HEK293 (cell line): ENCODE measurements at regions not wholly inside any gene's neighbourhood (a gene's known extent, or its start where the extent isn't known, plus 50 kb on each side); places are given as distances from the start of the nearest gene placed in this dataset.

Experiments used
- ZNF24 ChIP-seq: fragments of 450-650 bp; formaldehyde crosslinking; IDR thresholded peaks from 2 replicates; pipeline ENCODE4 v1.5.1; 2016; ENCODE audit warnings: missing biosample characterization, missing genetic modification characterization
- ZNF274 ChIP-seq, 2 experiments: fragments of 200-500 bp in 1 of 2; fragments of 450-650 bp in 1 of 2; sonication (Bioruptor generic) in 1 of 2; formaldehyde crosslinking in 1 of 2; IDR thresholded peaks; 2 replicates each; pipeline versions ENCODE4 v1.5.1 to v1.6.1; 2014 to 2016; ENCODE audit warnings: borderline replicate concordance in 1 of 2, inconsistent platforms in 1 of 2, low read length in 1 of 2, missing biosample characterization in 1 of 2, missing genetic modification characterization in 1 of 2
- ZNF624 ChIP-seq: fragments of 450-650 bp; formaldehyde crosslinking; IDR thresholded peaks from 2 replicates; pipeline ENCODE4 v1.5.1; 2017; ENCODE audit warnings: missing biosample characterization, missing genetic modification characterization
- TF ChIP-seq, protein P1 (sequence below): fragments of 450-650 bp; formaldehyde crosslinking; IDR thresholded peaks from 2 replicates; pipeline ENCODE4 v1.5.1; 2016; ENCODE audit warnings: missing biosample characterization, missing genetic modification characterization
- TF ChIP-seq, protein P2 (sequence below): fragments of 450-650 bp; formaldehyde crosslinking; IDR thresholded peaks from 2 replicates; pipeline ENCODE4 v1.5.1; 2016; ENCODE audit warnings: missing biosample characterization, missing genetic modification characterization
- TF ChIP-seq, protein P3 (sequence below): IDR thresholded peaks from 2 replicates; pipeline ENCODE4 v1.6.1; 2011; ENCODE audit warnings: mild to moderate bottlenecking, low read depth, low read length, borderline replicate concordance

DNA sequence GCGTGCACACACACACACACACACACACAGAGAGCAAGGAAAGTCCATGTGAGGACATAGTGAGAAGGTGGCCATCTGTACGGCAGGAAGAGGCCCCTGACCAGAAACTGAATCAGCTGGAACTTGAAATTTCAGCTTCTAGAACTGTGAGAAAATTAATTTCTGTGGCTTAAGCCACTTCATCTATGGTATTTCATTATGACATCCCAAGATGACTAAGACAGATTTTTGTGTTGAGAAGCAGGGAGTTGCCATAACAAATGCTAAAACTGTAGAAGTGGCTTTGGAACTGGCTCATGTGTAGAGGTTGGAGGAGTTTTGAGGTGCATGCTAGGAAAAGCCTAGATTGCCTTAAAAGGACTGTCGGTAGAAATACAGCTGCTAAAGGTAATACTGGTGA is 63.4 kb upstream of the ZBTB7C start:
- TF ChIP-seq, protein P1, sequence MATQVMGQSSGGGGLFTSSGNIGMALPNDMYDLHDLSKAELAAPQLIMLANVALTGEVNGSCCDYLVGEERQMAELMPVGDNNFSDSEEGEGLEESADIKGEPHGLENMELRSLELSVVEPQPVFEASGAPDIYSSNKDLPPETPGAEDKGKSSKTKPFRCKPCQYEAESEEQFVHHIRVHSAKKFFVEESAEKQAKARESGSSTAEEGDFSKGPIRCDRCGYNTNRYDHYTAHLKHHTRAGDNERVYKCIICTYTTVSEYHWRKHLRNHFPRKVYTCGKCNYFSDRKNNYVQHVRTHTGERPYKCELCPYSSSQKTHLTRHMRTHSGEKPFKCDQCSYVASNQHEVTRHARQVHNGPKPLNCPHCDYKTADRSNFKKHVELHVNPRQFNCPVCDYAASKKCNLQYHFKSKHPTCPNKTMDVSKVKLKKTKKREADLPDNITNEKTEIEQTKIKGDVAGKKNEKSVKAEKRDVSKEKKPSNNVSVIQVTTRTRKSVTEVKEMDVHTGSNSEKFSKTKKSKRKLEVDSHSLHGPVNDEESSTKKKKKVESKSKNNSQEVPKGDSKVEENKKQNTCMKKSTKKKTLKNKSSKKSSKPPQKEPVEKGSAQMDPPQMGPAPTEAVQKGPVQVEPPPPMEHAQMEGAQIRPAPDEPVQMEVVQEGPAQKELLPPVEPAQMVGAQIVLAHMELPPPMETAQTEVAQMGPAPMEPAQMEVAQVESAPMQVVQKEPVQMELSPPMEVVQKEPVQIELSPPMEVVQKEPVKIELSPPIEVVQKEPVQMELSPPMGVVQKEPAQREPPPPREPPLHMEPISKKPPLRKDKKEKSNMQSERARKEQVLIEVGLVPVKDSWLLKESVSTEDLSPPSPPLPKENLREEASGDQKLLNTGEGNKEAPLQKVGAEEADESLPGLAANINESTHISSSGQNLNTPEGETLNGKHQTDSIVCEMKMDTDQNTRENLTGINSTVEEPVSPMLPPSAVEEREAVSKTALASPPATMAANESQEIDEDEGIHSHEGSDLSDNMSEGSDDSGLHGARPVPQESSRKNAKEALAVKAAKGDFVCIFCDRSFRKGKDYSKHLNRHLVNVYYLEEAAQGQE (tag by site-specific recombination) = no peak
- TF ChIP-seq, protein P2, sequence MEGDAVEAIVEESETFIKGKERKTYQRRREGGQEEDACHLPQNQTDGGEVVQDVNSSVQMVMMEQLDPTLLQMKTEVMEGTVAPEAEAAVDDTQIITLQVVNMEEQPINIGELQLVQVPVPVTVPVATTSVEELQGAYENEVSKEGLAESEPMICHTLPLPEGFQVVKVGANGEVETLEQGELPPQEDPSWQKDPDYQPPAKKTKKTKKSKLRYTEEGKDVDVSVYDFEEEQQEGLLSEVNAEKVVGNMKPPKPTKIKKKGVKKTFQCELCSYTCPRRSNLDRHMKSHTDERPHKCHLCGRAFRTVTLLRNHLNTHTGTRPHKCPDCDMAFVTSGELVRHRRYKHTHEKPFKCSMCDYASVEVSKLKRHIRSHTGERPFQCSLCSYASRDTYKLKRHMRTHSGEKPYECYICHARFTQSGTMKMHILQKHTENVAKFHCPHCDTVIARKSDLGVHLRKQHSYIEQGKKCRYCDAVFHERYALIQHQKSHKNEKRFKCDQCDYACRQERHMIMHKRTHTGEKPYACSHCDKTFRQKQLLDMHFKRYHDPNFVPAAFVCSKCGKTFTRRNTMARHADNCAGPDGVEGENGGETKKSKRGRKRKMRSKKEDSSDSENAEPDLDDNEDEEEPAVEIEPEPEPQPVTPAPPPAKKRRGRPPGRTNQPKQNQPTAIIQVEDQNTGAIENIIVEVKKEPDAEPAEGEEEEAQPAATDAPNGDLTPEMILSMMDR (tag by site-specific recombination) = no peak
- TF ChIP-seq ZNF624 (tag by site-specific recombination) (no peak), ZNF24 (tag by site-specific recombination) (no peak), ZNF274 (IDR thresholded peaks at IDR 0.05; ENCODE audit: low read length) (no peak), ZNF274 (tag by site-specific recombination; IDR thresholded peaks at IDR 0.05; ENCODE audit: borderline replicate concordance) (no peak)
- TF ChIP-seq, protein P3, sequence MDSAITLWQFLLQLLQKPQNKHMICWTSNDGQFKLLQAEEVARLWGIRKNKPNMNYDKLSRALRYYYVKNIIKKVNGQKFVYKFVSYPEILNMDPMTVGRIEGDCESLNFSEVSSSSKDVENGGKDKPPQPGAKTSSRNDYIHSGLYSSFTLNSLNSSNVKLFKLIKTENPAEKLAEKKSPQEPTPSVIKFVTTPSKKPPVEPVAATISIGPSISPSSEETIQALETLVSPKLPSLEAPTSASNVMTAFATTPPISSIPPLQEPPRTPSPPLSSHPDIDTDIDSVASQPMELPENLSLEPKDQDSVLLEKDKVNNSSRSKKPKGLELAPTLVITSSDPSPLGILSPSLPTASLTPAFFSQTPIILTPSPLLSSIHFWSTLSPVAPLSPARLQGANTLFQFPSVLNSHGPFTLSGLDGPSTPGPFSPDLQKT = no peak
